GM18499 (cell line): ENCODE measurements at regions not wholly inside any gene's neighbourhood (a gene's known extent, or its start where the extent isn't known, plus 50 kb on each side); places are given as distances from the start of the nearest gene placed in this dataset.
"Not testable (repeated sequence)": the region's sequence is repeated elsewhere in the genome, so short reads cannot be mapped to it uniquely, and the experiment has no call there.

Source experiments
- ATAC-seq: cut with Tn5 transposase; IDR thresholded peaks from one replicate; pipeline ENCODE4 v1.9.1; 2021; ENCODE audit warnings: moderate number of reproducible peaks; ENCODE audit not compliant: insufficient read depth, unreplicated experiment

DNA sequence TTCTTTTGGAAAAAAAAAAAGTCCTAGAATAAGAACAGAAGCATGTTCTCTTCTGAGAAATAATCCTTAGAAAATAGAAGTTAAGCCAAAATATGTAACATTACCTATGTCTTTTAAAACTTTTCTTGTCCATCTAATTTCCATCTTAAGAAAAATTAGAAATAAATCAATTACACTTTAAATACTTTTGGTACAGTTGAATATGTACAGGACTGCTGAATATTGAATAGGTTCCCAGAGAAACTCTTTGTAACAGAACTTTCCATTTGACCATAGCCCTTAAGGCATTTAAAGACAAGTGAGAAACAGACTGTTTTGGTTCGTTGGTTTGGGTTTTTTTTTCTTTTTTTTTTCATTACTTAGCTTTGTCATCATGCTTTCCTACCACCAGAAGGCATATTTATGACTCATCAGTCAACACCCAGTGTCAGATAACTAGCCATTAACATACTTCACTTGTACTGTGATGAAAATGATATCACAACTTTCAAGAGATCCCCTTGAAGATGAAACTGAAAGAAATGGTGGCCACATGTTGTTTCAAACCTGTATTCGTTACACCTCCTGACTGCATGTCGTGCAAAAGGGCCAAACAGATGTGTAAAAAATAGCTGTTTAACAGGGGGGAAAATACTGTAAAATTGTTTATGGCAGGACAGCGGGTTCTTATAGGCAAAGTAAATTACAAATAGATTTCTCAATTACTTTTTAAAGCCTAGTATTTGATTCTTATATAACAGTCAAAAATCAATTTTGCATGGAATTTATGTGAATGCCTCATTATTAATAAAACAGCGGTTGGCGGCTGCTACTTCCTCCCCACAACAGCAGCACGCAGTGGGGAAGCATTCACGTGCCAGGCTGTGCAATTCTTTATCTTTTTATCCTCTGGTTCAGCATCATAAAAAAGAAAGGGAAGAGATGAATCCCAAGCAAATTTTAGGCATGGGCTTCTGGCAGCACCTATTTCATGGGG, 280.7 kb upstream of the HNRNPA3 start:
- peak; percentile 98 for ATAC-seq

GRCh38 chr2:176934131-176934530, 278.5 kb upstream of the HNRNPA3 start:
- no peak for ATAC-seq

GRCh38 chr2:176934869-176935415, 277.7 kb upstream of the HNRNPA3 start:
- ATAC-seq: no peak

DNA sequence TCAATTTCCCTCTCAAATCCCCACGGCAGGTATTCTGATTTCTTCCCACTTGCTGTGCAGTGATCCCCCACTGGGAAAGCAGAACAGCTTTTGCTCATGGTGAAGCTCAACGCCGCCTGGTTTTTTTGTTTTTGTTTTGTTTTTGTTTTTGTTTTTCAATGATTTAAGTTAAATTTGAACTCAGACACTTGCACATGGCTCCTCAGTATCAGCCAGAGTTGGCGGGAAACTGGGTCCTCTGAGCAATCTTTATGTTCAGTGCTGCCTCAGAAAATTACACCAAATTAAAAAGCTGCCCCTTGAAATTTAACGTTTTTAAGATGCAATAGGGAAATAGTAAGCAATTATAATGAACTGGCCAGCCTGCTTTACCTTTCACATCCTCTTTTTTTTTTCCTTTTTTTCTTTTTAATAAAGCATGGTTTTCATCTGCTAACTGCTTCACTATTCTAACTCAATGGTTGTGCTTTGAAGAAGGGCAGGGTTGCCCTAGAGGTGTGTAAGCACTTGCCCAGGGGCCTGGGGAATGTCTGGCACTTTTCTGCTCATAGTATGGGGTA, 277.0 kb upstream of the HNRNPA3 start:
- ATAC-seq: no peak

- no peak for ATAC-seq
These were observed 276.2 kb upstream of the HNRNPA3 start for GRCh38 chr2:176936410-176936809.

DNA sequence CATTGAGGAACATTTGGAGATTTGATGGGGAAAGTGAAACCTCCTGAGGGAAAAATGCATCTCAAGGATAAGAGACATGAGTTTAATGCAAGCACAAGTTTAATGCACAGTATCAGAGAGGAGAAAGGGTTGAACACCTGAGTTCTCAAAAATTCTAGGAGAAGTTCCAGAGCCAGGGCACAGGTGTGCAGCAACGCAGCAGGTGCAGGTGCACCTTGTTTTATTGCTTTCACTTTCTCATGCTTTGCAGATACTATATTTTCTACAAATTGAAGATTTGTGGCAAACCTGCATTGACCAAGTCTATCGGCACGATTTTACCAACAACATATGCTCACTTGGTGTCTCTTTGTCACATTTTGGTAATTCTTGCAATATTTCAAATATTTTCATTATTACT, 267.6 kb upstream of the HNRNPA3 start:
- ATAC-seq: no peak

- no peak for ATAC-seq
These were observed 264.8 kb upstream of the HNRNPA3 start for GRCh38 chr2:176947754-176948153.

DNA sequence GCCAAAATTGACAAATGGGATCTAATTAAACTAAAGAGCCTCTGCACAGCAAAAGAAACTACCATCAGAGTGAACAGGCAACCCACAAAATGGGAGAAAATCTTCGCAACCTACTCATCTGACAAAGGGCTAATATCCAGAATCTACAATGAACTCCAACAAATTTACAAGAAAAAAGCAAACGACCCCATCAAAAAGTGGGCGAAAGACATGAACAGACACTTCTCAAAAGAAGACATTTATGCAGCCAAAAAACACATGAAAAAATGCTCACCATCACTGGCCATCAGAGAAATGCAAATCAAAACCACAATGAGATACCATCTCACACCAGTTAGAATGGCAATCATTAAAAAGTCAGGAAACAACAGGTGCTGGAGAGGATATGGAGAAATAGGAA, 261.4 kb upstream of the HNRNPA3 start:
- ATAC-seq: not testable (repeated sequence)

DNA sequence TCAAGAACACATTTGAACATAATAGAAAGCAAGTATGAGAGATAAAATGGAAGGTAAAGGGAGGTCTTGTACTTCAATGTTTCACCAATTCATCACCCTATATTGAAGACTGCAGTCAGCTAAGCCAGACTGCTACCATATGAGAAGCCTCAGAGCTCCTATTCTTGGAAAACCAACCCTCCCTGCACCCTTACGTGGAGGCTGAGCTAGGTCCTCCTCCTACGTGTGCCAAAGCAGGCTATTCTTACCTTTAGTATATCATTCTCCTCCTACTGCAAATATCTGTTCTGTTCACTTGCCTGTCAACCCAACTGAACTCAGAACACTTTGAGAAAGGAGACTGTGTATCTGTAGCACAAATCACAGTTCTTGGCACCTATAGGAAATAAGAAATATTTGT, 255.8 kb upstream of the HNRNPA3 start:
- ATAC-seq: no peak

DNA sequence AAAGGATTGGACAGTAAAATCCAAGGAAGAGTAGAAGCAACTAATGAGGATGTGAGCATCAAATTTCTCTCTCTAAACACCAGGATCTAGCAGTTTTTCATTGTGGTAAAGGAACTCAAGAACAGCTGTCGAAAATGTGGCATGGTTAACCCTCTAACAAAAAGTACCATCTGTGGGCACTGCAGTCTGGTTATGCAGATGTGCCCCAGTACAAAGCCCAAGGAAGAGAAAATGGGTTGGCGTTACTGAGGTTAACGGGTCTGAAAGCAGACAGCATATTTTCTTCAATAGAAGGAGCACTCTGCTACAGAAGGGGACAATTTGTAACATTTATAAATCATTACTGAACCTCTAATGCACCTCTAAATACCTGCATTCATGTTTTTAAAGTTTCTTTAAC, 253.0 kb upstream of the HNRNPA3 start:
- no peak for ATAC-seq

DNA sequence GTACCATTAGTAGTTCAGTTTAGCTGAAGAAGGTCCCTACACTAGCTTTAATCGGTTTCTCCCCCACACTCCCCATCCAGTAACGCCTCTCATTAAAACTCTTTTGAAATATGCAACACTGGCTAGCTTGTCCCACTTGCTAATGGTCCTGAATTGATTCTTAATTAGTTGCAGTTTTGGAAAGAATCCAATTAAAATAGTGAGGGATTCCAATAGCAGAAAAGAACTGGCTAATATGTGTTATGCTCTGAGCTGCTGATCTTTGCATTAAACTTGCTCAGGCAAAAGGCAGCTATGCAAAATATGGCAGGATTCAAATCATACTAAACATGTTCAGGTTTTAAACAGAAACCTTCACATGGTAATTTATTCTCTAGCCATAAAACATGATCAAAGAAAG, 252.5 kb upstream of the HNRNPA3 start:
- ATAC-seq: no peak

DNA sequence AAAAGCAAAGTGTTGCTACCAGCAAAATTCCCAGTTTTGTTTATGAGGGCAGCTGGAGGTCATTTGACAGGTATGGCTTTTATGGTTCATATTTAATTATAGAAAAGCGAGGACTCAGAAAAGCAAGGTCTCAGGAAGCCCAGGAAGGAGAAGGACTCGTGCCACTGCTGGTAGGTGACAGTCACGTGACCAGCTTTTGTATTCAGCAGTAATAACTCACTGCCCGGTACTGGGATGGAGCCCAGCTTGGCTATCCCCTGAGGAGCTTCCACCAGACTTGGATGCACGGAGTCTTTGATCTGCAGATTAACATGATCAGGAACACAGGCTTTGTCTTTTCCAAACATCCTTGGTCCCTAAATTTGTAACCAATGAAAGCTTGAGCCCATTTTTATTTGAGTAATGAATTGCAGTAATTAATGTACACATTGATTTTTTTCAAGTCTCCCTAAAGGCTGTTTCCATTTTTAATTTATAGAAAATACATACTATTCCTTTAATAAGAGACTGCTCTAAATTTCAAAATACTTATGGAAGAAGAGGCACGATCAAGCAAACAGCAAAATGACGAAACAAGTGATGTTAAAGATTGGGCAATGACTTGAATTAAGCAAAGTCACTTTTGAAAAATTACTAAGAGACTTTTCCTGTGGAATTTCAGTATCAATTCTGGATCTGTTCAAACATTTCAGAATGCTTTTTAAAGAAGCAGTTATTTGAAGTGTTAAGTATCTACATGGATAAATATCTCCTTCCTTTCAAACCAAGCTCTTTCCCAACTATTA, 251.7 kb upstream of the HNRNPA3 start:
- no peak for ATAC-seq

- ATAC-seq: no peak
These were observed 250.6 kb upstream of the HNRNPA3 start for GRCh38 chr2:176961775-176962619.

DNA sequence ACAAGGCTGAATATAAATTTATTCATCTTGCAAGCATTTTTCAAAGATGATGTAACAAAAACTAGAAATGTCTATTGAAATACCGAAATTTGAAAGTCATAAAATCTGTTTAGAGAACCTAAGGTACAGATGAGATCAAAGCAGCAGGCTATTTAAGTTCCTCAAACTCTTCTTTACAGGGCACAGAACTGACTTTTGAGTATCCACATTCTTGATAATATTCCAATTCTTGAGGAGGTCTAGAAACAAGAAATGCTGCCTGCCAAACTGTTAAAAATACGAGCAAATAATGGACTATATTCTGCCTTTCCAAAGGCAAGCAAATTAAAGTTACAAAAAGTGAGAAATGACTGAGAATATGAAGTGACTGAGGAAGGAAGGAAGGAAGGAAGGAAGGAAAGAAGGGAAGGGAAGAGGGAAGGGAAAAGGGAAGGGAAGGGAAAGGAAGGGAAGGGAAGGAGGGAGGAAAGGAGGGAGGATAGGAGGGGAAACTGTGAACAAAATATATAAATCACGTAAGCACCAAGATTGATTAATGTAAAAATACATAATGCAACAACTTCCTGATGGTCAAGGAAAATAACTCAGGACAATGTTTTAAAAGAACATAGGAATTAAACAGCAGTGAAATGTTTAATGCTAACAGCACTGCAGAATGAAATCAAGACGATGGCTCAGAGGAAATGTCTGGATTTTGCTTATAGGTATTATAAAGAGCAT, 248.9 kb upstream of the HNRNPA3 start:
- ATAC-seq: no peak

GRCh38 chr2:176967911-176968450, 244.6 kb upstream of the HNRNPA3 start:
- no peak for ATAC-seq

DNA sequence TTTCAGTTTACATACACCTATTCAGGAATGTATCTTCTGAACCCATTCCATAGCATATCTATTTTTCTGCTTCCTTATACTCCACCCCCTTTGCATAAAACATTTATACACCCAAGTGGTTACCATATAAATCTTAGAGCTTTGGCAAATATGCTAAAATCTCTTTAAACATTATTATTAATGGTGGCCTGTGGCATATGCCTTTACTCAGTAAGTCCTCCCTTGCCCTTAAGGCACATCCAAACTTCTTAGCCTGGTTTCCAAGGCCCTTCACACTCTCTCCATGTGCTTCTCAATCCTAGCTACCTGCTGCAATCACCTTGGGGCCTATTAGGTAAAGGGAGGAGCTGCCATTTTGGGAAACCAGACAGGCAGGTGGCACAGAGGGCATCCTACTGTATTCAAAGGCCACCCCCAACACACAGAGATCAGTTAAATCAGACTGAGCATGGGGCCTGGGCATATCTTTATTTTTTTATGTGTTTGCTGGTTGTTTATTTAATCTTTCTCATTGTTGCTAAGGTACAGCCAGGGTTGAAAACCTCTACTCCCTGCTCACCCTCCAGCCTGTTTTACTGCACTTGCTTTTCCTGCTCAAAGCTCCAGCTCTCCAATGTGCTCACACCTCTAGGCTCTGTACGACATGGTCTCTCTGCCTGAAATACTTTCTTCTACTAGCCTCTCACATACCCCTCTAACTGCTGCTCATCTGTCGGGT, 242.8 kb upstream of the HNRNPA3 start:
- no peak for ATAC-seq

- no peak for ATAC-seq
These were observed 235.6 kb upstream of the HNRNPA3 start for GRCh38 chr2:176976736-176977685.
